GM19452 (cell line): ENCODE measurements at regions not wholly inside any gene's neighbourhood (a gene's known extent, or its start where the extent isn't known, plus 50 kb on each side); places are given as distances from the start of the nearest gene placed in this dataset.
"Not testable (repeated sequence)": the region's sequence is repeated elsewhere in the genome, so short reads cannot be mapped to it uniquely, and the experiment has no call there.

Experiments used
- ATAC-seq: cut with Tn5 transposase; IDR thresholded peaks from one replicate; pipeline ENCODE4 v1.9.1; 2021; ENCODE audit not compliant: unreplicated experiment

- ATAC-seq = no peak
These were observed 762.4 kb downstream of the REEP3 start for GRCh38 chr10:64283621-64284020.

GRCh38 chr10:64286533-64286932, 765.3 kb downstream of the REEP3 start:
- no peak for ATAC-seq

GRCh38 chr10:64288404-64288803, 767.2 kb downstream of the REEP3 start:
- no peak for ATAC-seq

- no peak for ATAC-seq
These were observed 782.4 kb downstream of the REEP3 start for GRCh38 chr10:64303566-64303965.

GRCh38 chr10:64306729-64307327, 785.6 kb downstream of the REEP3 start:
- no peak for ATAC-seq

GRCh38 chr10:64312876-64313275, 791.7 kb downstream of the REEP3 start:
- ATAC-seq = no peak

- no peak for ATAC-seq
These were observed 792.8 kb downstream of the REEP3 start for GRCh38 chr10:64313967-64314366.

- no peak for ATAC-seq
These were observed 795.2 kb downstream of the REEP3 start for GRCh38 chr10:64316416-64316815.

- no peak for ATAC-seq
These were observed 795.6 kb downstream of the REEP3 start for GRCh38 chr10:64316833-64317232.

- ATAC-seq = no peak
These were observed 799.2 kb downstream of the REEP3 start for GRCh38 chr10:64320448-64320847.

- no peak for ATAC-seq
These were observed 808.3 kb downstream of the REEP3 start for GRCh38 chr10:64329510-64329909.

- ATAC-seq = no peak
These were observed 811.4 kb downstream of the REEP3 start for GRCh38 chr10:64332551-64332950.

- no peak for ATAC-seq
These were observed 812.9 kb downstream of the REEP3 start for GRCh38 chr10:64334084-64334483.

GRCh38 chr10:64344211-64344610, 823.0 kb downstream of the REEP3 start:
- no peak for ATAC-seq

- no peak for ATAC-seq
These were observed 824.7 kb downstream of the REEP3 start for GRCh38 chr10:64345856-64346255.

- ATAC-seq = no peak
These were observed 825.2 kb downstream of the REEP3 start for GRCh38 chr10:64346389-64346788.

- ATAC-seq = no peak
These were observed 829.5 kb downstream of the REEP3 start for GRCh38 chr10:64350665-64351064.

- no peak for ATAC-seq
These were observed 837.7 kb downstream of the REEP3 start for GRCh38 chr10:64358907-64359306.

- ATAC-seq = not testable (repeated sequence)
These were observed 839.0 kb downstream of the REEP3 start for GRCh38 chr10:64360240-64360639.

GRCh38 chr10:64363687-64364086, 842.5 kb downstream of the REEP3 start:
- no peak for ATAC-seq

GRCh38 chr10:64365663-64366062, 844.5 kb downstream of the REEP3 start:
- no peak for ATAC-seq

GRCh38 chr10:64368298-64368697, 847.1 kb downstream of the REEP3 start:
- ATAC-seq = no peak
